ENCODE measurements at regions not wholly inside any gene's neighbourhood (a gene's known extent, or its start where the extent isn't known, plus 50 kb on each side); places are given as distances from the start of the nearest gene placed in this dataset.

DNA sequence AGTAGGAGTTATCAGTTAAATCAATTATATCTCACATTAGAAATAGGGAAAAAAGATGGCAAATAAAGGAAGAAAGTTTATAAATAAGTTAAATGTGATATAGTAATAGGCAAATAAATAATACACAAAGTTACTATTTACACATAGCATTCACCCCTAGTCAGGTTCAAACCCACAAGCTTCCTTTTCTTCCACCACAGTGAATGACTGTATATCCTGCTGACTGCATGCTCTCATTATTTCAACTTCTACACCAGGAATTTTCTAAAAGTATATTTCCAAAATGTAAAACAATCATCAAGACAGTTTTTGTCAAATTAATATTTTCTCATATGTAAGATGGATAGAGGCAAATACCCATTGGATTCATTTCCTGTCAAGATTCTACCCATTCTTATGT lies 548.6 kb upstream of the SLITRK5 start:
- TF ChIP-seq CTCF (IDR thresholded peaks at IDR 0.05 in 4 of 5, conservative IDR thresholded peaks at IDR 0.05 in 1 of 5) (no peak), POLR2A (IDR thresholded peaks at IDR 0.05) (no peak)

Data from gastrocnemius medialis (tissue), 4 donors.